SK-MEL-5 (cell line): ENCODE measurements at regions not wholly inside any gene's neighbourhood (a gene's known extent, or its start where the extent isn't known, plus 50 kb on each side); places are given as distances from the start of the nearest gene placed in this dataset.

ENCODE experiments used
- DNase-seq: peaks from one replicate; pipeline ENCODE4 v3.0.0-alpha.2; 2016; ENCODE audit warnings: low read depth, low spot score
- in situ Hi-C: cut with HindIII; loops from 2 replicates; pipeline ENCODE4 v1.10.0; 2016; ENCODE audit warnings: low sequenced_read_pairs, high pct_unique_total_duplicates, low pct_unique_long_range_greater_than_20kb

DNA sequence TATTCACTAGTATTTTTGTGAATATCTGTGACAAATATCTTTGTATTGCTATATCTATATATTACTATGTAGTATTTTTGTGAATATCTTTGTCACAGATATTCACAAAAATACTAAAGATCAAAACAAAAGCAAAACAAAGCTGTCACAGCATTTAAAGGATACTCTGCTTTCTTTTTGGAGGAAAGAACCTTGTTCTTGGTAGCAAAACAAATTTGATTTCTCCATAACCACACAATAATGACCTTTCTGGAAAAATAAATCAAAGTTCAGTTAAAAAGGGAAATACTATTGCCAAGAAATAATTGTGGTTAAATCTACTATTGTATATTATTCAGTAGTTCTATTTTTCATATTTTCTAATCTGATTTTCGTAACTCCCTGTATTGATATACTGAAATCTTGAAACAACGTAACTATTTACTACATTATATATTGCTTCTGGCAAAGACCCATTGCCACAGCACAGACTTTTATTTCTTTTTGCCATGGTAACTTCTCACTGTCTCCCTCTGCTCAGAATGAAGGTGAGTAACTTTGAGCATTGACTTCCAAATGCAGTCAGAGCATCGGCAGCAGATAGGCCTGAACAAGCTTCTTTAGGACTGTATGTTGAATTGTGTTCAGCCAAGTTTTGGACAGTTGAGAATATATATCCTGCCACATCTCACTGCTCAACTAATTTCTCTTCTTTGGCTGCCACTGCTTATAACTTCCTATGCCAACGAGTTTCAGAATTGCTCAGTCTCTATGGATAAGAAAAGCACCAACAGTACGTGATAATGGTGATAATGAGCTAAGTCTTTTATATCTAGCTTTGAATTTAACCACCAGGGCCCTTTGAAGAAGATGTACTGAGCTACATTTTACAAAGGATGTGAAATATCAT is 1097.2 kb upstream of the GJE1 start:
- in situ Hi-C loops: no loop called here
- no peak for DNase-seq

- DNase-seq: no peak
Observed at GRCh38 chr6:141033101-141033500, 1099.6 kb upstream of the GJE1 start.

DNA sequence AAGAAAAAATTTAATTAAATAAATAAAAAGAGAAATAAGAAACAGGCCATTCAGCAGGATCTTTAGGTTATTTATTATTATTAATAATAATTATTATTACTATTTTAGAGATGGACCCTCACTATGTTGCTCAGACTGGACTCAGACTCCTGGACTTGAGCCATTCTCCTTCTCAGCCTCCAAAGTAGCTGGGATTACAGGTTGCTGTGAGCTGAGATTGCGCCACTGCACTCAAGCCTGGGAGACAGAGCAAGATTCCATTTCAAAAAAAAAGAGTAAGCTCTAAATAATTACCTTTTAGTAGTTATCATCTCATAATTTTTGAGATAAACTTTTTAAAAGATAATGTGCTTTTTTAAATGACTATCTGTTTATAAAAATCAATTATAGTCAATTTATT is 1102.8 kb upstream of the GJE1 start:
- in situ Hi-C loops: no loop called here
- no peak for DNase-seq

More at GRCh38 chr6:141033101-141033500, 1099.6 kb upstream of the GJE1 start:
- in situ Hi-C loops: no loop called here

- in situ Hi-C loops: no loop called here
- no peak for DNase-seq
Observed at GRCh38 chr6:141028791-141029280, 1103.9 kb upstream of the GJE1 start.

GRCh38 chr6:141026504-141026903 is 1106.2 kb upstream of the GJE1 start:
- DNase-seq: no peak
- in situ Hi-C loops: no loop called here

DNA sequence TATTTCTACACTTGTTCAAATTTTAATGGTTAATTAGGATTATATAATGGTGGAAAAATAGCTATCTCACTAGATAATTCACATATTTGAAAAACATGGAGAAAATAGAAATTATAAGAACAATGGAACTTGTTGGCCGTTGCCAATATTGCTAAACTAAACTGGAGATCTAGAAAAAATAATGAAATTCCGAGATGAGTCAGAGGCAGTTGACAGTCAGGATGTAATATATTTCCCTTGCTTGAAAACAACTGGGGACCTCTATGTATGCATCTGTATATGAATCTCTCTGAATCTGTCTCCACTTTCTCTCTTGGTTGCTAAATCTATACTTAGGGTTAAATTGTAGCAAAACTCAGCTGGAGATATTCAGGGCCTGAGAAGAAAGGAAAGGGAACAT is 1108.2 kb upstream of the GJE1 start:
- no peak for DNase-seq
- in situ Hi-C loops: no loop called here

- in situ Hi-C loops: no loop called here
- DNase-seq: no peak
Observed at GRCh38 chr6:141017941-141018340, 1114.8 kb upstream of the GJE1 start.

- in situ Hi-C loops: no loop called here
Observed at GRCh38 chr6:141000917-141001316, 1131.8 kb upstream of the GJE1 start.

GRCh38 chr6:140993515-140993914 is 1139.2 kb upstream of the GJE1 start:
- DNase-seq: no peak
- in situ Hi-C loops: no loop called here

More at GRCh38 chr6:141000917-141001316, 1131.8 kb upstream of the GJE1 start:
- DNase-seq: no peak

GRCh38 chr6:140992678-140993077 is 1140.0 kb upstream of the GJE1 start:
- DNase-seq: no peak
- in situ Hi-C loops: no loop called here

- in situ Hi-C loops: no loop called here
- DNase-seq: peak; percentile 74
Observed at GRCh38 chr6:140988780-140989179, 1143.9 kb upstream of the GJE1 start.

DNA sequence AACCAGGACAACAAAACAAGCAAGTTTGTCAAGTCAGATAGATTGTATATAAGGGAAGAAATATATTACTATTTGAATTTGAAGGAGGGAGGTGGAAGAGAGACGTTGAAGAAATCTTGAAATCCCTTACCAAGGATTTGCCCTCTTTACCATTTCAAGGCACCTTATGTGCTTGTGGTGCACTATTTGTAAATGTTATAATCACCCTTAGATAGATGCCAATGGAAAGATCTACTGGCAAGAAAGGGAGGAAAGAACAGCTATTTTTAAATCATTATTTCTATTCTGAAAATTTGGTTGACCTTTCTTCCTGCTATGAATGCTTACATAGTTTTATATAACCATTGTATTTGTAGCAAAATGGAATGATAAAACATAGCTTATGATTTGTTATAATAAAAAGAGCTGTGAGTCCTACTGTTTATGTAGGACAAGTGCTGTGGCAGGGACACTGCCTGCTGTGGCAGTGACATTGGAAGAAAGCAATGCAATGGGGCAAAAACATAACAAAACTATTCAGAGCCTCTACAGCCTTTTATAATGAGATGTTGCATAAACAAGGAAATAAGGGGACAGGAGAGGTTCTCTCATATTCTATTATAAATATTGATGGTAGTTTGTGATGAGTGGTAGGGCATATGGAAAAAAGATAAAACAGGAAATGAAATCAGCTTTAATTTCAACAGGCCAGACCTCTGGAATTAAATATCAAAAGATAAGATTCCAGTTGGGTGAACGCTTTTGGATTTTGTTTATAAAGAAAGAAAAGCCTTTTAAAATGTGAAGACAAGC is 1145.2 kb upstream of the GJE1 start:
- in situ Hi-C loops: no loop called here
- DNase-seq: no peak

DNA sequence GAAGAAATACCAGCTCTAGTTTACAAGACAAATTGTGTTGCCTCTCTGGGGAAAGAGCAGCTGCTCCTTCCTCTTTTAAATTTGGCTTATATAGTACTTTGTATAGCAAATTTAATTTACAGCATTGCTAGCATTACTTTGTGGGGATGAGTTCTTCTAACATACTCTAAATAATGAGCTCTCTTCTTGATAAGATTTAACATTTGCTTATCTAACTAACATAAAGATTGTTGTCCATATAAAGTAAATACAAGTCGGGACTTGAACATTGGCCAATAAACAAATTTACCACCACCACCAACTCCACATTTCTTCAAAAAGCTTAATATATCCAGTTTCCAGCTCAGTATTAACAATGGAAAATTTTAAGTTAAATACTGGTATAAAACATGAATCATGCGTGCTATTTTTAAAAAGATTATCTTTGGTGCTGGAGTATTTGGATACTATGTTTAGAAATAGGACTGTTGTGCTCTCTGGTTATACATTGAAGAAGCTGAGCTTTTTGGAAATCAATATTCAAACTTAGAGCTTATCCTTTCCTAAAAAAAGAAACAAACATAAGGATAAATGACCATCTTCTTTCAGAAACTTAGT is 1146.9 kb upstream of the GJE1 start:
- no peak for DNase-seq
- in situ Hi-C loops: no loop called here

GRCh38 chr6:140980265-140980887 is 1152.3 kb upstream of the GJE1 start:
- no peak for DNase-seq
- in situ Hi-C loops: no loop called here

DNA sequence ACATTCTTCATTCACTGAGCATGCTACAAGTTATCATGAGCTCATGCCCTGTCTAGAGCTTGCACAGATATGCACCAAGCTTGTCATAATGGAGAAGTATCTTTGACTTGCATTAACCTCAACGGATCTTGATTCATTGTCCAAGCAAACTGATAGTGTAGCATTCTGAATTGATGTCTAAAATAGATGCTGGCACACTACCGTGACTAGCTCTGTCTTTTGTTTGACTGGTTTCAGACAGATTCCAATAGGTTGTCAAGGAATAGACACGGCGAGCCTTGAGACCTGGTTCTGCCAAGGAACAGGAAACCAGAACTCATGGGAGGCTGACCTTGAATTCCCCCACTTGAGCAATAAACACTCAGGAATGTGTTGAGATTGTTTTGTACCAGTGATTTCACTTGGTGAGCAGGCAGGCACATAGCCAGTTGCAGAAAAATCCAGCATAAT is 1153.1 kb upstream of the GJE1 start:
- in situ Hi-C loops: no loop called here
- no peak for DNase-seq

- DNase-seq: no peak
- in situ Hi-C loops: no loop called here
Observed at GRCh38 chr6:140977403-140977802, 1155.3 kb upstream of the GJE1 start.

DNA sequence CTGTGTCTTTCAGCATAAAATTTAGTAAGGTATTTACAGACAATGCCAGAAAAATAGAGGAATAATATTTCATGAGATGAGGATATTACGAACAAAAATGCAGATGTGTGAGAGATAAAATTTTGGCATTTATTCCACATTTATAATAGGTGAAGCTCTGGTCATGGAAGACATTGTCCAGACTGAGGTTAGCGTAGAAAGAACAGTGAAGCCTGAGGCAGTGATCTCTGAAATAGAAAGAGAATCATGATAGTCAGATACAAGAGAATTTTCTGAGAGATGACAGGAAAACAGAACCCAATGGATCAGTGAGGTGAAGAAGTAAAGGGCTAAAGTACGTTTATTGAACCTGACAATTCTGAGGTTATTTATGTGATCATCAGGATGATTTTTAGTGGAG is 1155.9 kb upstream of the GJE1 start:
- DNase-seq: no peak
- in situ Hi-C loops: no loop called here

- DNase-seq: no peak
- in situ Hi-C loops: no loop called here
Observed at GRCh38 chr6:140970485-140970884, 1162.2 kb upstream of the GJE1 start.
